ENCODE measurements at regions not wholly inside any gene's neighbourhood (a gene's known extent, or its start where the extent isn't known, plus 50 kb on each side); places are given as distances from the start of the nearest gene placed in this dataset.
"Not testable (repeated sequence)": the region's sequence is repeated elsewhere in the genome, so short reads cannot be mapped to it uniquely, and the experiment has no call there.

- H3K27me3 ChIP-seq (ENCODE audit: insufficient read depth, low read length) = no peaks in the 10 kb centered on the region
- H3K27ac ChIP-seq (ENCODE audit: low read length) = no peak overlapping the region
- H3K4me3 ChIP-seq (ENCODE audit: low read length) = no peak overlapping the region
- no peaks in the 10 kb centered on the region for H3K36me3 ChIP-seq (ENCODE audit: insufficient read depth, low read depth, low read length)
- H3K4me1 ChIP-seq (ENCODE audit: insufficient read depth, low read length) = no peaks in the 10 kb centered on the region
- H3K9me3 ChIP-seq (ENCODE audit: insufficient read depth, low read depth, low read length) = no peaks in the 10 kb centered on the region
- no peak overlapping the region for H3K9ac ChIP-seq (ENCODE audit: low read depth, low read length)
Measured at GRCh38 chr7:9671979-9672917, 1238.8 kb downstream of the NXPH1 start.

GRCh38 chr7:9680713-9681112 is 1247.3 kb downstream of the NXPH1 start:
- H3K9me3 ChIP-seq (ENCODE audit: insufficient read depth, low read depth, low read length) = no peaks in the 10 kb centered on the region
- H3K4me1 ChIP-seq (ENCODE audit: insufficient read depth, low read length) = no peaks in the 10 kb centered on the region
- no peaks in the 10 kb centered on the region for H3K27me3 ChIP-seq (ENCODE audit: insufficient read depth, low read length)
- H3K4me3 ChIP-seq (ENCODE audit: low read length) = no peak overlapping the region
- H3K36me3 ChIP-seq (ENCODE audit: insufficient read depth, low read depth, low read length) = no peaks in the 10 kb centered on the region
- H3K27ac ChIP-seq (ENCODE audit: low read length) = no peak overlapping the region
- H3K9ac ChIP-seq (ENCODE audit: low read depth, low read length) = no peak overlapping the region

DNA sequence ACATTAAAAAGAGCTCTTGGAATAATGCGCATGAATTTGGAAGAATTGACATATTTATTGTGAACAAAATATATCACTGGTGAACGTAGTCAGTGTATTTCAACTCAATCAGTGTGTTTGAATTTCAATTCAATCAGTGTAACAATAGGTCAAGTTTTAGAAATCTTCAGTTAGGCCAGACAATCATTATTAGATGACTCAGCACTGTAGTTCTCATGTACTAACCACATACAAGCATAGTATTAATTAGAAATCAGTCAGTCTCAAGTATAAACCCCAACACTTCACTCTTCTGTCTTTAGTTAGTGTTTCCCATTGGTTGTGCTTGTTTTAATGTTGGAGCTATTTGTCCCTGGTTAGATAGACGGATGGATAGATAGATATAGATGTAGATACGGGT is 1247.9 kb downstream of the NXPH1 start:
- no peaks in the 10 kb centered on the region for H3K4me1 ChIP-seq (ENCODE audit: insufficient read depth, low read length)
- H3K27me3 ChIP-seq (ENCODE audit: insufficient read depth, low read length) = no peaks in the 10 kb centered on the region
- H3K27ac ChIP-seq (ENCODE audit: low read length) = no peak overlapping the region
- H3K36me3 ChIP-seq (ENCODE audit: insufficient read depth, low read depth, low read length) = no peaks in the 10 kb centered on the region
- H3K9ac ChIP-seq (ENCODE audit: low read depth, low read length) = no peak overlapping the region
- H3K4me3 ChIP-seq (ENCODE audit: low read length) = no peak overlapping the region
- H3K9me3 ChIP-seq (ENCODE audit: insufficient read depth, low read depth, low read length) = no peaks in the 10 kb centered on the region

- Histone ChIP-seq H3K4me3 (ENCODE audit: low read length) (no peak overlapping the region), H3K9me3 (ENCODE audit: insufficient read depth, low read depth, low read length) (no peaks in the 10 kb centered on the region), H3K9ac (ENCODE audit: low read depth, low read length) (no peak overlapping the region; the same call in 1 of the 2 replicates), H3K27ac (ENCODE audit: low read length) (no peak overlapping the region), H3K4me1 (ENCODE audit: insufficient read depth, low read length) (no peaks in the 10 kb centered on the region; the same call in 1 of the 2 replicates), H3K36me3 (ENCODE audit: insufficient read depth, low read depth, low read length) (no peaks in the 10 kb centered on the region), H3K27me3 (ENCODE audit: insufficient read depth, low read length) (no peaks in the 10 kb centered on the region)
Measured at GRCh38 chr7:9691286-9691685, 1257.9 kb downstream of the NXPH1 start.

- H3K27me3 ChIP-seq (ENCODE audit: insufficient read depth, low read length) = no peaks in the 10 kb centered on the region
- H3K36me3 ChIP-seq (ENCODE audit: insufficient read depth, low read depth, low read length) = no peaks in the 10 kb centered on the region
- H3K27ac ChIP-seq (ENCODE audit: low read length) = no peak overlapping the region
- H3K9ac ChIP-seq (ENCODE audit: low read depth, low read length) = no peak overlapping the region
- no peaks in the 10 kb centered on the region for H3K9me3 ChIP-seq (ENCODE audit: insufficient read depth, low read depth, low read length)
- H3K4me3 ChIP-seq (ENCODE audit: low read length) = no peak overlapping the region
- H3K4me1 ChIP-seq (ENCODE audit: insufficient read depth, low read length) = no peaks in the 10 kb centered on the region
Measured at GRCh38 chr7:9698375-9698774, 1265.0 kb downstream of the NXPH1 start.

DNA sequence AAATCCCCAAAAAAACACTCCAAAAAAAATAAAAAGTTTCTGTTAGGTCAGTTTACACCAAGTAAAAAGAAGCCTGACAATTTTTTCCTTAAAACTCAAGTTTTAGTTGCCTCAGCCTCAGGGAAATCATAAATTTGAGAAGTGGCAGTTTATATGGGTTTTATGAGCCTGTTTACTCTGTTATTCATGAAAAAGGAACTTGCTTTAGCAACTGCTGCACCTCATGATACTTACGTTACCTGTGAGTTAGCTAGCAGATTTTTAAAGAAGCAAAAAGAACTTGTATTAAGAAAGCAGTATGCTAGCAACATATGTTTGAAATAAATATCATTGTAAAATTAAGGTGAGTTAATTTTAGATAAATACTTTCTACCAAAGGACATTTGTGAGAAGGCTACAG is 1264.5 kb upstream of the PHF14 start:
- no peak overlapping the region for H3K9ac ChIP-seq (ENCODE audit: low read depth, low read length)

DNA sequence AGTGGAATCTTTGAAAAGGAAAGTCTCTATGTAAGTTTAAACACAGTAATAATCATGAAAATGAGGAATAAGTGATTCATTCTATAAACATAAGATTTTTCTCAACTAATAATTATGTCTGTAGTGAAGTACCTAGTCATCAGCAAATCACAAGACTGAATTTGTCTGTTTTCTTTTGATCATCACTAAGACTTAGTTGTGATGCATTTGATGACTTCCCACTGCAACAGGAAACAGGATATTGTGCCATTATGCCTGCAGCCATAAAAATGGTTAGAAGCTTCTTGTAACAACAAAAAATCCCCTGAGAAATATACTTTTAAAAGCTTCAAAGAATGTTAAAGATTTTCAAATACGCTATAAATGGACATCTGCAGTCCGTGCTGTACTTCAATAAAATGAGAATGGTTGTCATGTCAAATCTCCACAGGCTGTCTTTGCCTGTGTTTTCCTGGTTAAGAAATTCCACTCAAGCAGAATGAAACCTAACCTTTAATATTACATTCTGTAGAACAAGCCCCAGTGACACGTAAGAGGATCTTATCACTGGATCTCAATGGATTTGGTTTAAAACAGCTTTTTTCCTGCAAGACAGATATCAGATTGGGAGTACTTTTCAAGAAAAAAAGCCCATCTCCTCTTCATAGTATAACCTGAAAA is 1262.3 kb upstream of the PHF14 start:
- no peak overlapping the region for H3K9ac ChIP-seq (ENCODE audit: low read depth, low read length)
- no peak overlapping the region for H3K27ac ChIP-seq (ENCODE audit: low read length)
- no peaks in the 10 kb centered on the region for H3K27me3 ChIP-seq (ENCODE audit: insufficient read depth, low read length)
- no peaks in the 10 kb centered on the region for H3K4me1 ChIP-seq (ENCODE audit: insufficient read depth, low read length)
- H3K9me3 ChIP-seq (ENCODE audit: insufficient read depth, low read depth, low read length) = no peaks in the 10 kb centered on the region
- H3K36me3 ChIP-seq (ENCODE audit: insufficient read depth, low read depth, low read length) = no peaks in the 10 kb centered on the region
- no peak overlapping the region for H3K4me3 ChIP-seq (ENCODE audit: low read length)

More for the DNA sequence above, 1264.5 kb upstream of the PHF14 start:
- H3K36me3 ChIP-seq (ENCODE audit: insufficient read depth, low read depth, low read length) = no peaks in the 10 kb centered on the region
- no peak overlapping the region for H3K4me3 ChIP-seq (ENCODE audit: low read length)
- H3K4me1 ChIP-seq (ENCODE audit: insufficient read depth, low read length) = no peaks in the 10 kb centered on the region
- H3K9me3 ChIP-seq (ENCODE audit: insufficient read depth, low read depth, low read length) = no peaks in the 10 kb centered on the region
- H3K27me3 ChIP-seq (ENCODE audit: insufficient read depth, low read length) = no peaks in the 10 kb centered on the region
- no peak overlapping the region for H3K27ac ChIP-seq (ENCODE audit: low read length)

DNA sequence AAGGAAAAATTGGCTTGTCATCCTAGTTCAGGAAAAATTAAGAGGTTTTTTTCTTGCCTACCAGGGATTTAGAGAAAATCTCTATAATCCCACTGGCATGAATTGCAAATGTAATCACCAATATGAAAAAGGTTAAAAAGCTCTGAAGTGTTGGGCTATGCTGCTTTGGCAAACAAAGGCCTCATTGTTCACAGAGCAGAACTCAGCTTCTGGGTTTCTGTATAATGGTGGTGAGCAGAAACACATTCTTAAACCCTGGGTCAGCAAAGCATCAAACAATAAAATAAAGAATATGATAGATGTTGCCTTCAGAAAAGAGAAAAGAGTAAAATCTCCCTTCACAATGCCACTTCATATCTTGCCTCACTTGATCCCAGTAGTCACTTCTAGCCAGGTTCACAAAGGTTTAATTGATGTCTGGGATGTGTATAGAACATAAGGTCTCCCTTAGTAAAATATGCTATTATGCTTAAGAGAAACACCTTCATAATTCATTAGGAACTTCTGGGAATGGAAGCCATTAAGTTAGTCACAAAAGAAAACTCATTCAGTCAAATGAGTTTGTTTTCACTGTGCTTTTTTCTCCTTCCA is 1255.5 kb upstream of the PHF14 start:
- Histone ChIP-seq H3K4me1 (ENCODE audit: insufficient read depth, low read length) (no peaks in the 10 kb centered on the region; the same call in 1 of the 2 replicates), H3K27me3 (ENCODE audit: insufficient read depth, low read length) (no peaks in the 10 kb centered on the region), H3K36me3 (ENCODE audit: insufficient read depth, low read depth, low read length) (no peaks in the 10 kb centered on the region), H3K9me3 (ENCODE audit: insufficient read depth, low read depth, low read length) (no peaks in the 10 kb centered on the region), H3K9ac (ENCODE audit: low read depth, low read length) (no peak overlapping the region), H3K27ac (ENCODE audit: low read length) (no peak overlapping the region), H3K4me3 (ENCODE audit: low read length) (no peak overlapping the region)

GRCh38 chr7:9719303-9719702 is 1254.4 kb upstream of the PHF14 start:
- Histone ChIP-seq H3K27ac (ENCODE audit: low read length) (no peak overlapping the region), H3K36me3 (ENCODE audit: insufficient read depth, low read depth, low read length) (no peaks in the 10 kb centered on the region), H3K27me3 (ENCODE audit: insufficient read depth, low read length) (no peaks in the 10 kb centered on the region), H3K4me3 (ENCODE audit: low read length) (no peak overlapping the region), H3K9ac (ENCODE audit: low read depth, low read length) (no peak overlapping the region), H3K9me3 (ENCODE audit: insufficient read depth, low read depth, low read length) (no peaks in the 10 kb centered on the region), H3K4me1 (ENCODE audit: insufficient read depth, low read length) (no peaks in the 10 kb centered on the region; the same call in 1 of the 2 replicates)

DNA sequence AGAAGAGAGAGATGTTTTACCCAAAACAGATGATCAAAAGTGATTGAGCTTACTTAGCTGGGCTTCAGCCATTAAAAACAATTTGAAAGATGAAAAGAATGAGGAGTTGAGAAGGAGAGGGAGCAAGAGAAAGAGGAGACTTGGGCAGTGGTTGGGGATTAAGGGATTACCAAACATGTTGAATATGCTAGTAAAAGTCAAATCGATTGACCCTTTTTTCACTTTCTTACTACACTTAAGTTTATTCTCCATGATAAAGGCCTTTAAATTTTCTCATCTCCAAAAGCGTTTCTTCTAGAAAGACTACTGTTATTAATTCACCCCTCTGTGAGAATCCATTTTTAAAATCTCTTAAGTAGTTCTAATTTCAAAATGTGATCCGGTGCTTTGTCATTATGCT is 1254.0 kb upstream of the PHF14 start:
- Histone ChIP-seq H3K27me3 (ENCODE audit: insufficient read depth, low read length) (no peaks in the 10 kb centered on the region), H3K27ac (ENCODE audit: low read length) (no peak overlapping the region), H3K9me3 (ENCODE audit: insufficient read depth, low read depth, low read length) (no peaks in the 10 kb centered on the region), H3K4me1 (ENCODE audit: insufficient read depth, low read length) (no peaks in the 10 kb centered on the region; the same call in 1 of the 2 replicates), H3K4me3 (ENCODE audit: low read length) (no peak overlapping the region), H3K36me3 (ENCODE audit: insufficient read depth, low read depth, low read length) (no peaks in the 10 kb centered on the region), H3K9ac (ENCODE audit: low read depth, low read length) (no peak overlapping the region)

GRCh38 chr7:9725940-9726663 is 1247.6 kb upstream of the PHF14 start:
- not testable (repeated sequence) for H3K9ac ChIP-seq (ENCODE audit: low read depth, low read length); H3K27ac ChIP-seq (ENCODE audit: low read length); H3K9me3 ChIP-seq (ENCODE audit: insufficient read depth, low read depth, low read length); H3K4me1 ChIP-seq (ENCODE audit: insufficient read depth, low read length); H3K4me3 ChIP-seq (ENCODE audit: low read length); H3K27me3 ChIP-seq (ENCODE audit: insufficient read depth, low read length); H3K36me3 ChIP-seq (ENCODE audit: insufficient read depth, low read depth, low read length)

All from iPS-20b (cell line).